ENCODE measurements at regions not wholly inside any gene's neighbourhood (a gene's known extent, or its start where the extent isn't known, plus 50 kb on each side); places are given as distances from the start of the nearest gene placed in this dataset.

- no peak for DNase-seq (ENCODE audit: low read depth, low spot score)
These were observed 86.1 kb upstream of the CCL2 start for GRCh38 chr17:34168989-34169388.

DNA sequence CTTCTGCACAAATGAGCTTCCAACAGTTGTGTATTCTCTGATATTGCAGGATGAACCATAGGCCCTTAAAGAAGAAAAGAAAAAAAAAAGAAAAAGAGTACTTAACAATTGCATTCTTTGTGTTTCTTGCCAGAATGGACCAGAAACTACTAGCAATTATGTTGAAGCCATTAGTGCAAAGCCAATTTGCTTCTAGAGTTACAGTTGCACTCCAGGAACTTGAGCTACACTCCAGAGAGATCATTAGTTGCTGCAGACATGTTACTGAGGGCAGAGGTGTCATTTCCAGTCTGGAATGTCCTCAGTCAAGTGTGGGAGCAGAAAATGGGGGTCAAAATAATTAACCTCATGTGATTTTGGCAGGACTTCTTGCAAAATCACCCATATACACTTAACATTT, 85.6 kb upstream of the CCL2 start:
- no peak for DNase-seq (ENCODE audit: low read depth, low spot score)

DNA sequence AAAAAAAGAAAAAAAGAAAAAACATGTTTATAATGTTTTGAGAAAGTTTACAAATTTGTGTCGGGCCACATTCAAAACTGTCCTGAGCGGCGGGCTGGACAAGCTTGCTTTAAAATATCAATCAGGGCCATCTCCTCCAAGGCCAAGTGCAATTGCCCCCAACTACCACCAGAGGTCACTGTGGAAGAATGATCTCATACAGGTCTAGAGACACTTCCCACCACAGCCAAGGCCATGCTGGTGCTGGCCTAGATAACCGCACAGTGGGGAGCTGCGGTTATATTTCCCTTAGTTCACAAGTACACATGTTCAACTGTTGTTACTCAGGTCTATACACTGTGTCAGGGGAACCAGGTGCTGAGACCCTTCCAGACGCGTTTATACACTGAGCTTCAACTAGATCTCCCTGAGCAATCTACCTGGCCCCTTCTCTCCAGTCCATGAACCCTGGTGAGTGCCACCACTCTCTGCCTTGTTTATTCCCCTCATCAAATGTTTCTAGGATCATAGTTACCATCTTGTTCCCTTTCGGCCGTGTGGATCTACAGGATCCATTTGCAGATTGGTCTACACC, 83.8 kb upstream of the CCL2 start:
- peak; percentile 10 for DNase-seq (ENCODE audit: low read depth, low spot score)

- DNase-seq (ENCODE audit: low read depth, low spot score): no peak
These were observed 82.6 kb upstream of the CCL2 start for GRCh38 chr17:34172390-34172918.

- DNase-seq (ENCODE audit: low read depth, low spot score): no peak
These were observed 81.8 kb upstream of the CCL2 start for GRCh38 chr17:34173241-34173640.

- DNase-seq (ENCODE audit: low read depth, low spot score): no peak
These were observed 80.6 kb upstream of the CCL2 start for GRCh38 chr17:34174496-34174895.

- no peak for DNase-seq (ENCODE audit: low read depth, low spot score)
These were observed 78.6 kb upstream of the CCL2 start for GRCh38 chr17:34176440-34176839.

- peak; percentile 81 for DNase-seq (ENCODE audit: low read depth, low spot score)
These were observed 77.4 kb upstream of the CCL2 start for GRCh38 chr17:34177642-34178041.

DNA sequence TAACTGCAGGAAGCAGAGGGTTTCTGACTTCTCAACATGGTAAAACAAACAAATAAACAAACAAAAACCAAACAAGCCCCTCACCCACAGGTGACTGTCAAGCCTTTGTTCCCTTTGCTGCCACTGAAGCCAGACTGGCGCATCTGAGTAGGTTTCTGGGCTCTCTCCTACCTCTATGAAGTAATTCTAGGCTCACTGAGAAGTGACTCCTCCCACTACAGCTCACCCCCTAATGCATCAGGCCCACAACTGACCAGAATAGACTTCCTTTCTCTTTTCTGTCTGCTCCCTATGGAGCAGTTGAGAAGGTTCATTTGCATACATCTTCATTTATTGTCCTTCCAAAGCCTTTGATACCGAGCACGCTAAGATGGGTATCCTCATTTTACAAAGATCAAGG, 77.0 kb upstream of the CCL2 start:
- no peak for DNase-seq (ENCODE audit: low read depth, low spot score)

GRCh38 chr17:34182036-34182803, 72.9 kb upstream of the CCL2 start:
- DNase-seq (ENCODE audit: low read depth, low spot score): no peak

- DNase-seq (ENCODE audit: low read depth, low spot score): no peak
These were observed 59.1 kb upstream of the CCL2 start for GRCh38 chr17:34195987-34196386.

GRCh38 chr17:34198519-34198918, 56.6 kb upstream of the CCL2 start:
- DNase-seq (ENCODE audit: low read depth, low spot score): no peak

DNA sequence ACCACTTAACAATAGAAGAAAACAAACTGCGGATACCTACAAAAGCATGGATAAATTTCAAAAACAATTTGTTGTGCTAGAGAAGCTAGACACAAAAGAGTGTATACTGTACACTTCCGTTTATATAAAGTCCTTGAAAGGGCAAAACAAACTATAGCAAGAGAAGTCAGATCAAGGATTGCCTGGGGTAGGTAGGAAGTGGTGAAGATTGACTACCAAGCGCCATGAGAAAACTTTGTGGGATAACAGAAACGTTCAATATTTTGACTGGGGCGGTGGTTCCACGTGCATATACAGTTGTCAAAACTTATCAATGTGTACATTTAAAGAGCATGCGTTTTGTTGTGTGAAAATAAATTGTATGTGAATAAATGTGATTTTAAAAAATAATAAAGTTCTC, 55.6 kb upstream of the CCL2 start:
- no peak for DNase-seq (ENCODE audit: low read depth, low spot score)

DNA sequence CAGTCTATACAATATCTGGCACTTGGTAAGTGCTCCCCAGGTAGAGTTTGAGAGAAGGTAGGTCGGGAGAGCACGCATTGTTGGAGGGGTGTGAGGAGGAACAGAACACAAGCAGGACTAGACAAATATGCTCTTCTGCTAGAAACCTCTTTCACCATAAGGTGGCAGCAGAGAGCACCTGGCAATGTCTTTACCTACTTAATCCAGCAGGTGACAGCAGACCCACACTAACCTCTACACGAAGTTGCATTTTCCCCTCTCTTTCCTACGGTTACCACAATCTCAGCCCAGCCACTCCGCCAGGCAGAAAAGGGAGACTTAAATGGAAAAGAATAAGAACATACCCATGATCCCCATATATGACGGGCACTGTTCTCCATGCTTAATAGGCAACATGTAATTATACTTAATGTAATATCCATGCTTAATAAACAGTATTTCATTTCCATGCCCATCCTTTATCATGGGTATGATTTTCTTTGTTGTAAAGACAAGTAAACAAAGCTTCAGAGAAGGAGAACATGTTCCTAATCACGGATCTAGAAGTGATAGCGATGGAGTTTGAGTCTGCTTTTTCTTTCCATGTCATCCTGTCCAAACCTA, 55.1 kb upstream of the CCL2 start:
- peak; percentile 71 for DNase-seq (ENCODE audit: low read depth, low spot score)

DNA sequence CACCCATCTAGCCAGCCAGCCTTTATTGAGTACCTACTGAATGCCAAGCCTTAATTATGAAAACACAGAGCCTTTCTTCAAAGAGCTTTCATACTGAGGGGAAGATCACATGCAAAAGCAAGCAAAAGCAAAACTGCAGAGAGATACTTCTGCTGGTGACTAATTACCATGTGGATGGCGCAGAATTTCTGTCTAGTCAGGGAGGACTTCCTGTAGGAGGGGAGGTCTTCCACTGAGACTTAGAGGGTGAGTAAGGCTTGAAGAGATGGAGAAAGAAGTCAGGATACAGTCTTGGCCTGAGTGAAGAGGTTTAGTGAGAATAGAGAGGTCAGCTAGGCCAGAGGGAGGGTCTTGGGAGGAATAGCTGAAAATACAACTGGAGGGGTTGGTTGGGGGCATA, 53.9 kb upstream of the CCL2 start:
- no peak for DNase-seq (ENCODE audit: low read depth, low spot score)

- no peak for DNase-seq (ENCODE audit: low read depth, low spot score)
These were observed 53.3 kb upstream of the CCL2 start for GRCh38 chr17:34201767-34202166.

DNA sequence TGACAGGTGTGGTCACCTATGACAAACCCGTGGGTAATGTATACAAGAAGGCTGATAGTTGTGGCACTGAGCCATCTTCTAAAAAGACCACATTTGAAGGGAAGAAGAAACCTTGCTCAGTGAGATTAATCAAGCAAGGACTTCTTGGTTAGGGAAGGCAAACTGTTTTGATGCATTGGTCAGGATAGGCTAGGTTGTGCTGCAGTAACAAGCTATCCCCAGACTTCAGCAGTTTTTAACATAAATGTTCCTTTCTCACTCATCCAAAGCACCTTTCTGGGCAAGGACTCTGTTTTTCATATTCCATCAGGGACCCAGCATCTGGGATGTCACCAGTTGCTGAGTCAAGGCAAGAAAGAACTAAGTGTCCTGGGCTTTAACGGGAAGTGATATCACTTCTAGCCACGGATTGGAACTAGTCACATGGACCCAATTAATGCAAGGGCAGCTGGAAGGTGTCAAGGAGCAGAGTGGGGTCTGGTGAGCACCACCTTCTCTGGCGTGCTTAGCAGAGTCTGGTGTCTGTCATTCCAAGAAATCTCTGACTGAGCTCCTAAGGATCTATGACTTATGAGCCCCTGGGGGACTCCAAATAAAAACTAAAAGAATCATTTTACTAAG, 52.0 kb upstream of the CCL2 start:
- DNase-seq (ENCODE audit: low read depth, low spot score): no peak

GRCh38 chr17:34204402-34204801, 50.7 kb upstream of the CCL2 start:
- no peak for DNase-seq (ENCODE audit: low read depth, low spot score)

Data from pulmonary artery endothelial cell (primary cell).